Vagina (tissue), 2 donors: ENCODE measurements at regions not wholly inside any gene's neighbourhood (a gene's known extent, or its start where the extent isn't known, plus 50 kb on each side); places are given as distances from the start of the nearest gene placed in this dataset.

Experiments used
- POLR2AphosphoS5 ChIP-seq, 2 donors: sonication (generic); formaldehyde crosslinking; IDR thresholded peaks; one replicate each; pipeline ENCODE4 v1.9.0; 2017; ENCODE audit warnings: antibody characterized with exemption in 2 of 2, mild to moderate bottlenecking in 2 of 2, low read depth in 1 of 2; ENCODE audit not compliant: insufficient read depth in 1 of 2
- TF ChIP-seq, protein P1 (sequence below), 3 experiments: fragments of 450-650 bp in 2 of 3; fragments of 200-600 bp in 1 of 3; sonication (generic) in 1 of 3; IDR thresholded peaks; one replicate each; pipeline ENCODE4 v1.5.1; 2017 to 2019; ENCODE audit warnings: antibody characterized with exemption in 3 of 3, mild to moderate bottlenecking in 2 of 3, moderate library complexity in 2 of 3

DNA sequence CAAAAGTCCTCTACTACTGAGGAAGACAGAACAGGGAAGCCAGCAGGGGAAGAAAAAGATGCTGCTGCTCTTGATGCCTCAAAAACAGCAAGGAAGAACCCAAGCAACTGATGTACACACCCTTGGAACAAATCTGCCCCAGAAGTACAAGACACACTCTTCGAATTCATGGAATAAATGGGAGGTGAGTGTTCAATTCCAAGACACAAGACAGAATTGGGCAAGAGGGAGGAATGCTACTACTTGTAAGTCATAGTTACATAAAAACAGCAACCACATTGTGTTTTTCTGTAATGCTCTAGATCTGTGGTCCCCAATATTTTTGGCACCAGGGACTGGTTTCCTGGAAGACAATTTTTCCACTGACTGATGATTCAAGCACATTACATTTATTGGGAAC, 58.0 kb upstream of the H2AZ1 start:
- TF ChIP-seq, protein P1, sequence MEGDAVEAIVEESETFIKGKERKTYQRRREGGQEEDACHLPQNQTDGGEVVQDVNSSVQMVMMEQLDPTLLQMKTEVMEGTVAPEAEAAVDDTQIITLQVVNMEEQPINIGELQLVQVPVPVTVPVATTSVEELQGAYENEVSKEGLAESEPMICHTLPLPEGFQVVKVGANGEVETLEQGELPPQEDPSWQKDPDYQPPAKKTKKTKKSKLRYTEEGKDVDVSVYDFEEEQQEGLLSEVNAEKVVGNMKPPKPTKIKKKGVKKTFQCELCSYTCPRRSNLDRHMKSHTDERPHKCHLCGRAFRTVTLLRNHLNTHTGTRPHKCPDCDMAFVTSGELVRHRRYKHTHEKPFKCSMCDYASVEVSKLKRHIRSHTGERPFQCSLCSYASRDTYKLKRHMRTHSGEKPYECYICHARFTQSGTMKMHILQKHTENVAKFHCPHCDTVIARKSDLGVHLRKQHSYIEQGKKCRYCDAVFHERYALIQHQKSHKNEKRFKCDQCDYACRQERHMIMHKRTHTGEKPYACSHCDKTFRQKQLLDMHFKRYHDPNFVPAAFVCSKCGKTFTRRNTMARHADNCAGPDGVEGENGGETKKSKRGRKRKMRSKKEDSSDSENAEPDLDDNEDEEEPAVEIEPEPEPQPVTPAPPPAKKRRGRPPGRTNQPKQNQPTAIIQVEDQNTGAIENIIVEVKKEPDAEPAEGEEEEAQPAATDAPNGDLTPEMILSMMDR (IDR thresholded peaks at IDR 0.05): no peak
- no peak for TF ChIP-seq POLR2AphosphoS5 (IDR thresholded peaks at IDR 0.05; ENCODE audit: insufficient read depth in 1 of 2, low read depth in 1 of 2)
